NCI-H2196 (cell line): ENCODE measurements at regions not wholly inside any gene's neighbourhood (a gene's known extent, or its start where the extent isn't known, plus 50 kb on each side); places are given as distances from the start of the nearest gene placed in this dataset.
"Not testable (repeated sequence)": the region's sequence is repeated elsewhere in the genome, so short reads cannot be mapped to it uniquely, and the experiment has no call there.

Source experiments
- DNase-seq: peaks from one replicate; lab custom pipeline; 2025; ENCODE audit not compliant: unreplicated experiment; lab: John Stamatoyannopoulos, UW

- no peak for DNase-seq
These were observed 809.6 kb downstream of the TENT5A start for GRCh38 chr6:80942911-80943310.

- DNase-seq, result no peak
These were observed 811.5 kb downstream of the TENT5A start for GRCh38 chr6:80940976-80941375.

- no peak for DNase-seq
These were observed 811.9 kb downstream of the TENT5A start for GRCh38 chr6:80940571-80940970.

GRCh38 chr6:80939898-80940297 lies 812.6 kb downstream of the TENT5A start:
- DNase-seq, result no peak

GRCh38 chr6:80939480-80939879 lies 813.0 kb downstream of the TENT5A start:
- no peak for DNase-seq

GRCh38 chr6:80938131-80938530 lies 814.4 kb downstream of the TENT5A start:
- no peak for DNase-seq

GRCh38 chr6:80932359-80932758 lies 820.1 kb downstream of the TENT5A start:
- DNase-seq, result no peak

GRCh38 chr6:80930376-80930775 lies 822.1 kb downstream of the TENT5A start:
- DNase-seq, result no peak

- DNase-seq, result no peak
These were observed 817.3 kb downstream of the BCKDHB start for GRCh38 chr6:80923816-80924215.

GRCh38 chr6:80922916-80923455 lies 816.5 kb downstream of the BCKDHB start:
- DNase-seq, result no peak

GRCh38 chr6:80921861-80922460 lies 815.5 kb downstream of the BCKDHB start:
- no peak for DNase-seq

- DNase-seq, result no peak
These were observed 801.4 kb downstream of the BCKDHB start for GRCh38 chr6:80907831-80908230.

GRCh38 chr6:80903711-80904110 lies 797.2 kb downstream of the BCKDHB start:
- no peak for DNase-seq

GRCh38 chr6:80886475-80886874 lies 780.0 kb downstream of the BCKDHB start:
- DNase-seq, result no peak

- DNase-seq, result no peak
These were observed 766.5 kb downstream of the BCKDHB start for GRCh38 chr6:80872951-80873308.

GRCh38 chr6:80872199-80872950 lies 765.9 kb downstream of the BCKDHB start:
- DNase-seq, result no peak

- DNase-seq, result no peak
These were observed 756.3 kb downstream of the BCKDHB start for GRCh38 chr6:80862756-80863155.

- no peak for DNase-seq
These were observed 753.6 kb downstream of the BCKDHB start for GRCh38 chr6:80860107-80860506.

- DNase-seq, result not testable (repeated sequence)
These were observed 741.5 kb downstream of the BCKDHB start for GRCh38 chr6:80847973-80848372.

- DNase-seq, result no peak
These were observed 725.9 kb downstream of the BCKDHB start for GRCh38 chr6:80832337-80832736.

GRCh38 chr6:80793411-80793810 lies 686.9 kb downstream of the BCKDHB start:
- no peak for DNase-seq

- DNase-seq, result no peak
These were observed 685.7 kb downstream of the BCKDHB start for GRCh38 chr6:80792151-80792550.
